ENCODE measurements at regions not wholly inside any gene's neighbourhood (a gene's known extent, or its start where the extent isn't known, plus 50 kb on each side); places are given as distances from the start of the nearest gene placed in this dataset.

DNA sequence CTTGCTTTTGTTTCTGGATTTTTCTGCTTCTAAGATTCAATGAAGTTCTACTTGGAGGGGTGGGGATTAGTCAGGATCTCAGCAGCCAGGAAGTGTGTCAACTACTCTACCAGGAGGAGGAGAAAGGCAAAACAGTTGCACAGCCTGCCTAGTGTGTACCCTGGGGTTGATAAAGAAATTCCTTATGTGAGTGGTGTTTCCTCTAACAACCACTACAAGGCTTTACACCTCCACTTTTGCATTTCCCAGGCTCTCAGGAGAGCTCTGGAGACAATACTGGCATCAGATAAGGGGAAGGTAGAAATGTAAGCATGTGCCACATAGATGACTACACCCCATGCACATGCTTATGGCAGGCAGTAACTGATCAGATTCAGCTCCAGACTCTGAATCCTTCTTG is 174.6 kb downstream of the TOX3 start:
- H3K18ac ChIP-seq (ENCODE audit: low read depth, low read length), result no peak overlapping the region
- H2AK9ac ChIP-seq (replicated peaks; ENCODE audit: low read depth, low read length, poor library complexity), result no peak overlapping the region
- no peak overlapping the region for H2BK15ac ChIP-seq (ENCODE audit: low read depth, low read length)
- H3K27me3 ChIP-seq (ENCODE audit: control insufficient read depth, insufficient read depth, low read length), result no peaks in the 10 kb centered on the region
- DNase-seq, result no peak
- H4K20me1 ChIP-seq (ENCODE audit: insufficient read depth, low read length), result no peaks in the 10 kb centered on the region
- no peak overlapping the region for H3K23ac ChIP-seq (ENCODE audit: low read depth, low read length)
- H3K36me3 ChIP-seq (ENCODE audit: control insufficient read depth, insufficient read depth, low read length), result no peaks in the 10 kb centered on the region
- no peak overlapping the region for H3K4ac ChIP-seq (ENCODE audit: low read depth, low read length)
- ChIA-PET POLR2A (ENCODE audit: unreplicated experiment) (no interaction called here), CTCF (no interaction called here)
- H3K4me3 ChIP-seq (ENCODE audit: insufficient read depth, low read depth, low read length), result no peak overlapping the region
- H4K8ac ChIP-seq (ENCODE audit: low read depth in 2 of 2, low read length in 2 of 2), result no peak overlapping the region
- dilution Hi-C loops (cut with HindIII; ENCODE audit: low sequenced_read_pairs, unreplicated experiment), result no loop called here
- peaks cover 14% of the 10 kb centered on the region for H3K9me3 ChIP-seq (ENCODE audit: control insufficient read depth, insufficient read depth, low read length)
- no peak overlapping the region for H2AFZ ChIP-seq (replicated peaks; ENCODE audit: low read length, poor library complexity)
- no peak for ATAC-seq (ENCODE audit: low read depth)
- BruUV-seq (replicated peaks), result no TSS peak
- H2BK5ac ChIP-seq (ENCODE audit: low read depth, low read length, poor library complexity, severe bottlenecking), result no peak overlapping the region
- in situ Hi-C loops (cut with MboI; ENCODE audit: low sequenced_read_pairs), result no loop called here
- H3K56ac ChIP-seq (ENCODE audit: extremely low read depth, insufficient read depth, low read length), result no peak overlapping the region
- no peak overlapping the region for H4K5ac ChIP-seq (ENCODE audit: low read depth, low read length)
- H3K4me1 ChIP-seq (ENCODE audit: control insufficient read depth, insufficient read depth, low read length), result no peaks in the 10 kb centered on the region
- no peak overlapping the region for H3K14ac ChIP-seq (replicated peaks; ENCODE audit: low read depth, low read length)
- no peak overlapping the region for H2AK5ac ChIP-seq (ENCODE audit: low read depth, low read length)
- H2BK120ac ChIP-seq (ENCODE audit: low read depth, low read length), result no peak overlapping the region
- H3K79me1 ChIP-seq (ENCODE audit: low read depth in 1 of 2, low read length in 2 of 2), result no peaks in the 10 kb centered on the region
- H4K91ac ChIP-seq (ENCODE audit: insufficient read depth, low read depth, low read length), result no peak overlapping the region
- no peak overlapping the region for H3K4me2 ChIP-seq (ENCODE audit: low read depth, low read length)
- no peak overlapping the region for H2BK20ac ChIP-seq (ENCODE audit: low read depth, low read length)
- intact Hi-C loops (cut with micrococcal nuclease), result no loop called here
- H3K27ac ChIP-seq (ENCODE audit: insufficient read depth, low read length), result no peak overlapping the region
- H3K9ac ChIP-seq (ENCODE audit: low read depth, low read length), result no peak overlapping the region
- TF ChIP-seq RCOR1 (IDR thresholded peaks at IDR 0.05; ENCODE audit: insufficient replicate concordance, low read length), result no peak
- TF ChIP-seq CEBPB (IDR thresholded peaks at IDR 0.05; ENCODE audit: low read depth, low read length), result no peak
- TF ChIP-seq NFE2L2 (IDR thresholded peaks at IDR 0.05; ENCODE audit: low read depth, low read length), result no peak
- no peak for TF ChIP-seq POLR2A (IDR thresholded peaks at IDR 0.05; ENCODE audit: low read depth, low read length)
- TF ChIP-seq BHLHE40 (IDR thresholded peaks at IDR 0.05; ENCODE audit: low read depth, low read length), result no peak
- no peak for TF ChIP-seq CHD1 (IDR thresholded peaks at IDR 0.05; ENCODE audit: low read depth, low read length)
- no peak for TF ChIP-seq RAD21 (IDR thresholded peaks at IDR 0.05; ENCODE audit: low read length)
- TF ChIP-seq, protein P1, sequence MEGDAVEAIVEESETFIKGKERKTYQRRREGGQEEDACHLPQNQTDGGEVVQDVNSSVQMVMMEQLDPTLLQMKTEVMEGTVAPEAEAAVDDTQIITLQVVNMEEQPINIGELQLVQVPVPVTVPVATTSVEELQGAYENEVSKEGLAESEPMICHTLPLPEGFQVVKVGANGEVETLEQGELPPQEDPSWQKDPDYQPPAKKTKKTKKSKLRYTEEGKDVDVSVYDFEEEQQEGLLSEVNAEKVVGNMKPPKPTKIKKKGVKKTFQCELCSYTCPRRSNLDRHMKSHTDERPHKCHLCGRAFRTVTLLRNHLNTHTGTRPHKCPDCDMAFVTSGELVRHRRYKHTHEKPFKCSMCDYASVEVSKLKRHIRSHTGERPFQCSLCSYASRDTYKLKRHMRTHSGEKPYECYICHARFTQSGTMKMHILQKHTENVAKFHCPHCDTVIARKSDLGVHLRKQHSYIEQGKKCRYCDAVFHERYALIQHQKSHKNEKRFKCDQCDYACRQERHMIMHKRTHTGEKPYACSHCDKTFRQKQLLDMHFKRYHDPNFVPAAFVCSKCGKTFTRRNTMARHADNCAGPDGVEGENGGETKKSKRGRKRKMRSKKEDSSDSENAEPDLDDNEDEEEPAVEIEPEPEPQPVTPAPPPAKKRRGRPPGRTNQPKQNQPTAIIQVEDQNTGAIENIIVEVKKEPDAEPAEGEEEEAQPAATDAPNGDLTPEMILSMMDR (conservative IDR thresholded peaks at IDR 0.05; ENCODE audit: low read depth, low read length), result no peak
- no peak for TF ChIP-seq MAZ (IDR thresholded peaks at IDR 0.05; ENCODE audit: borderline replicate concordance, low read depth, low read length)
- TF ChIP-seq, protein P2, sequence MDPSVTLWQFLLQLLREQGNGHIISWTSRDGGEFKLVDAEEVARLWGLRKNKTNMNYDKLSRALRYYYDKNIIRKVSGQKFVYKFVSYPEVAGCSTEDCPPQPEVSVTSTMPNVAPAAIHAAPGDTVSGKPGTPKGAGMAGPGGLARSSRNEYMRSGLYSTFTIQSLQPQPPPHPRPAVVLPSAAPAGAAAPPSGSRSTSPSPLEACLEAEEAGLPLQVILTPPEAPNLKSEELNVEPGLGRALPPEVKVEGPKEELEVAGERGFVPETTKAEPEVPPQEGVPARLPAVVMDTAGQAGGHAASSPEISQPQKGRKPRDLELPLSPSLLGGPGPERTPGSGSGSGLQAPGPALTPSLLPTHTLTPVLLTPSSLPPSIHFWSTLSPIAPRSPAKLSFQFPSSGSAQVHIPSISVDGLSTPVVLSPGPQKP (IDR thresholded peaks at IDR 0.05; ENCODE audit: borderline replicate concordance, low read depth, low read length), result no peak
- no peak for TF ChIP-seq FOS (IDR thresholded peaks at IDR 0.05; ENCODE audit: low read depth, low read length)
- TF ChIP-seq RFX5 (IDR thresholded peaks at IDR 0.05; ENCODE audit: low read depth, low read length), result no peak
- TF ChIP-seq MAFK (IDR thresholded peaks at IDR 0.05; ENCODE audit: low read depth, low read length), result no peak
- TF ChIP-seq MXI1 (IDR thresholded peaks at IDR 0.05; ENCODE audit: borderline replicate concordance, low read depth, low read length), result no peak
- no peak for TF ChIP-seq SMC3 (IDR thresholded peaks at IDR 0.05; ENCODE audit: low read depth, low read length)
- TF ChIP-seq, protein P3, sequence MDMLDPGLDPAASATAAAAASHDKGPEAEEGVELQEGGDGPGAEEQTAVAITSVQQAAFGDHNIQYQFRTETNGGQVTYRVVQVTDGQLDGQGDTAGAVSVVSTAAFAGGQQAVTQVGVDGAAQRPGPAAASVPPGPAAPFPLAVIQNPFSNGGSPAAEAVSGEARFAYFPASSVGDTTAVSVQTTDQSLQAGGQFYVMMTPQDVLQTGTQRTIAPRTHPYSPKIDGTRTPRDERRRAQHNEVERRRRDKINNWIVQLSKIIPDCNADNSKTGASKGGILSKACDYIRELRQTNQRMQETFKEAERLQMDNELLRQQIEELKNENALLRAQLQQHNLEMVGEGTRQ (IDR thresholded peaks at IDR 0.05; ENCODE audit: low read depth, low read length), result no peak
- H3K9me1 ChIP-seq (ENCODE audit: insufficient read depth, low read length), result no peaks in the 10 kb centered on the region

All from IMR-90 (cell line).